ENCODE measurements at regions not wholly inside any gene's neighbourhood (a gene's known extent, or its start where the extent isn't known, plus 50 kb on each side); places are given as distances from the start of the nearest gene placed in this dataset.

GRCh38 chr12:84624601-84625000, 288.0 kb downstream of the SLC6A15 start:
- no peaks in the 10 kb centered on the region for H3K27me3 Mint-ChIP-seq
- Histone ChIP-seq H3K36me3 (ENCODE audit: insufficient read depth, low read length) (no peaks in the 10 kb centered on the region), H3K4me1 (ENCODE audit: insufficient read depth, low read length) (no peaks in the 10 kb centered on the region), H3K4me3 (ENCODE audit: low read length) (no peak overlapping the region), H3K27me3 (ENCODE audit: control insufficient read depth in 1 of 2, insufficient read depth in 2 of 2, low read length in 2 of 2) (no peaks in the 10 kb centered on the region), H3K27ac (ENCODE audit: low read depth in 1 of 2, low read length in 2 of 2) (no peak overlapping the region), H3K9me3 (ENCODE audit: control insufficient read depth in 1 of 2, insufficient read depth in 1 of 2, low read length in 2 of 2) (no peaks in the 10 kb centered on the region)
- no peak for DNase-seq
- no peaks in the 10 kb centered on the region for H3K4me1 Mint-ChIP-seq (ENCODE audit: low read depth)
- TF ChIP-seq CTCF (IDR thresholded peaks at IDR 0.05) = no peak
- ChIA-PET CTCF (no interaction called here), POLR2A (no interaction called here)
- H3K9me3 Mint-ChIP-seq = peaks cover 3% of the 10 kb centered on the region
- no peak for ATAC-seq (ENCODE audit: poor library complexity)
- intact Hi-C loops (cut with DNase I, micrococcal nuclease) = no loop called here
- H3K36me3 Mint-ChIP-seq (ENCODE audit: low read depth) = no peaks in the 10 kb centered on the region
- H3K27ac Mint-ChIP-seq = no peak overlapping the region
- H3K4me3 Mint-ChIP-seq = no peak overlapping the region

- no peak overlapping the region for H3K4me3 ChIP-seq (ENCODE audit: low read length)
- no peak for TF ChIP-seq CTCF (IDR thresholded peaks at IDR 0.05)
- Mint-ChIP-seq H3K4me3 (no peak overlapping the region), H3K27ac (no peak overlapping the region), H3K4me1 (ENCODE audit: low read depth) (no peaks in the 10 kb centered on the region), H3K36me3 (ENCODE audit: low read depth) (no peaks in the 10 kb centered on the region), H3K27me3 (no peaks in the 10 kb centered on the region), H3K9me3 (peaks cover 7% of the 10 kb centered on the region)
- intact Hi-C loops (cut with DNase I, micrococcal nuclease) = no loop called here
- H3K9me3 ChIP-seq (ENCODE audit: control insufficient read depth in 1 of 2, insufficient read depth in 1 of 2, low read length in 2 of 2) = no peaks in the 10 kb centered on the region
- POLR2A ChIA-PET = no interaction called here
- H3K36me3 ChIP-seq (ENCODE audit: insufficient read depth, low read length) = no peaks in the 10 kb centered on the region
- ATAC-seq (ENCODE audit: poor library complexity) (no peak), DNase-seq (no peak)
- H3K4me1 ChIP-seq (ENCODE audit: insufficient read depth, low read length) = no peaks in the 10 kb centered on the region
- CTCF ChIA-PET = no interaction called here
- H3K27me3 ChIP-seq (ENCODE audit: control insufficient read depth in 1 of 2, insufficient read depth in 2 of 2, low read length in 2 of 2) = no peaks in the 10 kb centered on the region
- H3K27ac ChIP-seq (ENCODE audit: low read depth in 1 of 2, low read length in 2 of 2) = no peak overlapping the region
Measured at GRCh38 chr12:84619053-84619571, 293.5 kb downstream of the SLC6A15 start.

- H3K4me3 ChIP-seq (ENCODE audit: low read length) = no peak overlapping the region
- no peaks in the 10 kb centered on the region for H3K4me1 Mint-ChIP-seq (ENCODE audit: low read depth)
- no peak overlapping the region for H3K4me3 Mint-ChIP-seq
- H3K27me3 Mint-ChIP-seq = no peaks in the 10 kb centered on the region
- CTCF ChIA-PET = no interaction called here
- H3K36me3 Mint-ChIP-seq (ENCODE audit: low read depth) = no peaks in the 10 kb centered on the region
- H3K27ac ChIP-seq (ENCODE audit: low read depth in 1 of 2, low read length in 2 of 2) = no peak overlapping the region
- H3K9me3 Mint-ChIP-seq = no peaks in the 10 kb centered on the region
- ATAC-seq (ENCODE audit: poor library complexity) (no peak), DNase-seq (no peak)
- peaks cover 0 to 6% of the 10 kb centered on the region in 2 experiments for H3K9me3 ChIP-seq (ENCODE audit: control insufficient read depth in 1 of 2, insufficient read depth in 1 of 2, low read length in 2 of 2)
- H3K27ac Mint-ChIP-seq = no peak overlapping the region
- H3K36me3 ChIP-seq (ENCODE audit: insufficient read depth, low read length) = no peaks in the 10 kb centered on the region
- intact Hi-C loops (cut with DNase I, micrococcal nuclease) = no loop called here
- no peaks in the 10 kb centered on the region for H3K4me1 ChIP-seq (ENCODE audit: insufficient read depth, low read length)
- H3K27me3 ChIP-seq (ENCODE audit: control insufficient read depth in 1 of 2, insufficient read depth in 2 of 2, low read length in 2 of 2) = no peaks in the 10 kb centered on the region
- POLR2A ChIA-PET = no interaction called here
- TF ChIP-seq CTCF (IDR thresholded peaks at IDR 0.05) = no peak
Measured at GRCh38 chr12:84607170-84607819, 305.3 kb downstream of the SLC6A15 start.

Measured in CD4-positive, alpha-beta T cell (primary cell).